ENCODE measurements at regions not wholly inside any gene's neighbourhood (a gene's known extent, or its start where the extent isn't known, plus 50 kb on each side); places are given as distances from the start of the nearest gene placed in this dataset.

GRCh38 chr1:30325999-30326398 is 397.4 kb downstream of the MATN1 start:
- Histone ChIP-seq H3K36me3 (no peaks in the 10 kb centered on the region), H3K4me2 (no peak overlapping the region), H3K79me2 (ENCODE audit: low read depth) (no peaks in the 10 kb centered on the region), H3K27me3 (no peaks in the 10 kb centered on the region), H3F3A (ENCODE audit: low read depth) (no peaks in the 10 kb centered on the region), H3K4me3 (no peak overlapping the region), H3K9ac (no peak overlapping the region), H4K20me1 (ENCODE audit: low read depth) (no peaks in the 10 kb centered on the region), H2AFZ (replicated peaks) (no peak overlapping the region), H3K4me1 (peaks cover 8% of the 10 kb centered on the region), H3K9me3 (ENCODE audit: low read depth) (no peaks in the 10 kb centered on the region), H3K27ac (no peak overlapping the region)
- Mint-ChIP-seq H3K36me3 (no peaks in the 10 kb centered on the region), H3K4me3 (no peak overlapping the region), H3K27ac (no peak overlapping the region), H3K9me3 (no peaks in the 10 kb centered on the region), H3K4me1 (peaks cover 28% of the 10 kb centered on the region), H3K27me3 (ENCODE audit: insufficient read depth, low read depth) (peaks cover 5% of the 10 kb centered on the region)
- no peak for DNase-seq (ENCODE audit: low spot score)
- TF ChIP-seq EZH2phosphoT487 (IDR thresholded peaks at IDR 0.05): no peak
- TF ChIP-seq CTCF (IDR thresholded peaks at IDR 0.05): no peak

GRCh38 chr1:30325085-30325935 is 398.1 kb downstream of the MATN1 start:
- H3K27me3 Mint-ChIP-seq (ENCODE audit: insufficient read depth, low read depth): peaks cover 5% of the 10 kb centered on the region
- TF ChIP-seq EZH2phosphoT487 (IDR thresholded peaks at IDR 0.05) (no peak), CTCF (IDR thresholded peaks at IDR 0.05) (no peak), EZH2 (IDR thresholded peaks at IDR 0.05) (no peak)
- DNase-seq (ENCODE audit: low spot score): no peak

GRCh38 chr1:30324251-30325084 is 398.9 kb downstream of the MATN1 start:
- Mint-ChIP-seq H3K4me3 (no peak overlapping the region), H3K36me3 (no peaks in the 10 kb centered on the region), H3K27me3 (ENCODE audit: insufficient read depth, low read depth) (peaks cover 7% of the 10 kb centered on the region), H3K9me3 (no peaks in the 10 kb centered on the region), H3K4me1 (peaks cover 35% of the 10 kb centered on the region), H3K27ac (peak overlapping the region; percentile 46)
- Histone ChIP-seq H3K27me3 (no peaks in the 10 kb centered on the region), H3K9ac (no peak overlapping the region), H3K9me3 (ENCODE audit: low read depth) (no peaks in the 10 kb centered on the region), H3K27ac (no peak overlapping the region), H3K4me2 (no peak overlapping the region), H3K79me2 (ENCODE audit: low read depth) (no peaks in the 10 kb centered on the region), H2AFZ (replicated peaks) (no peak overlapping the region), H3K36me3 (no peaks in the 10 kb centered on the region), H3K4me1 (peaks cover 8% of the 10 kb centered on the region), H3K4me3 (no peak overlapping the region), H4K20me1 (ENCODE audit: low read depth) (no peaks in the 10 kb centered on the region), H3F3A (ENCODE audit: low read depth) (no peaks in the 10 kb centered on the region)
- TF ChIP-seq EZH2 (IDR thresholded peaks at IDR 0.05) (no peak), EZH2phosphoT487 (IDR thresholded peaks at IDR 0.05) (no peak), CTCF (IDR thresholded peaks at IDR 0.05) (no peak)
- no peak for DNase-seq (ENCODE audit: low spot score)

More at GRCh38 chr1:30325085-30325935, 398.1 kb downstream of the MATN1 start:
- no peaks in the 10 kb centered on the region for H3K9me3 Mint-ChIP-seq
- no peaks in the 10 kb centered on the region for H4K20me1 ChIP-seq (ENCODE audit: low read depth)
- no peaks in the 10 kb centered on the region for H3F3A ChIP-seq (ENCODE audit: low read depth)
- H3K4me2 ChIP-seq: no peak overlapping the region
- H3K4me3 Mint-ChIP-seq: no peak overlapping the region
- no peaks in the 10 kb centered on the region for H3K79me2 ChIP-seq (ENCODE audit: low read depth)
- H3K4me3 ChIP-seq: no peak overlapping the region
- H3K9me3 ChIP-seq (ENCODE audit: low read depth): no peaks in the 10 kb centered on the region
- no peak overlapping the region for H2AFZ ChIP-seq (replicated peaks)
- no peaks in the 10 kb centered on the region for H3K36me3 ChIP-seq
- H3K36me3 Mint-ChIP-seq: no peaks in the 10 kb centered on the region
- H3K27ac Mint-ChIP-seq: no peak overlapping the region
- H3K27me3 ChIP-seq: no peaks in the 10 kb centered on the region
- no peak overlapping the region for H3K9ac ChIP-seq
- H3K4me1 Mint-ChIP-seq: peaks cover 35% of the 10 kb centered on the region
- peaks cover 8% of the 10 kb centered on the region for H3K4me1 ChIP-seq
- no peak overlapping the region for H3K27ac ChIP-seq

All from neural progenitor cell (in vitro differentiated cells).